H9 (cell line): ENCODE measurements at regions not wholly inside any gene's neighbourhood (a gene's known extent, or its start where the extent isn't known, plus 50 kb on each side); places are given as distances from the start of the nearest gene placed in this dataset.

Experiments
- DNase-seq: peaks from one replicate; pipeline ENCODE4 v3.0.0-alpha.2; 2017
- H2AFZ ChIP-seq: one replicate; pipeline ENCODE4 v1.6.1; 2013; ENCODE audit warnings: mild to moderate bottlenecking, low read length, control low read depth, moderate library complexity
- H2AK5ac ChIP-seq: 2 replicates; pipeline ENCODE4 v1.6.1; 2013; ENCODE audit warnings: low read length, control low read depth, mixed read lengths; ENCODE audit not compliant: insufficient read length
- H2BK120ac ChIP-seq: one replicate; pipeline ENCODE4 v1.6.1; 2013; ENCODE audit warnings: low read depth, mild to moderate bottlenecking, low read length, control low read depth, inconsistent platforms; ENCODE audit not compliant: poor library complexity, severe bottlenecking
- H2BK12ac ChIP-seq: 2 replicates; pipeline ENCODE4 v1.6.1; 2013; ENCODE audit warnings: low read length, control low read depth, mixed read lengths, low read depth; ENCODE audit not compliant: insufficient read length
- H2BK15ac ChIP-seq: 2 replicates; pipeline ENCODE4 v1.6.1; 2013; ENCODE audit warnings: low read depth, low read length, control low read depth
- H2BK20ac ChIP-seq: one replicate; pipeline ENCODE4 v1.6.1; 2013; ENCODE audit warnings: low read depth, mild to moderate bottlenecking, low read length, control low read depth, inconsistent platforms; ENCODE audit not compliant: poor library complexity, severe bottlenecking
- H2BK5ac ChIP-seq: 2 replicates; pipeline ENCODE4 v1.6.1; 2013; ENCODE audit warnings: low read length, control low read depth, mixed read lengths; ENCODE audit not compliant: insufficient read length
- H3K14ac ChIP-seq: 2 replicates; pipeline ENCODE4 v1.6.1; 2013; ENCODE audit warnings: low read length, control low read depth; ENCODE audit not compliant: insufficient read depth
- H3K18ac ChIP-seq: 2 replicates; pipeline ENCODE4 v1.6.1; 2013; ENCODE audit warnings: low read depth, mild to moderate bottlenecking, mixed read lengths, low read length, control low read depth; ENCODE audit not compliant: insufficient read length
- H3K23ac ChIP-seq: 2 replicates; pipeline ENCODE4 v1.6.1; 2013; ENCODE audit warnings: low read length, control low read depth, mixed read lengths, low read depth; ENCODE audit not compliant: insufficient read length
- H3K23me2 ChIP-seq: 2 replicates; pipeline ENCODE4 v1.6.1; 2013; ENCODE audit warnings: low read depth, mild to moderate bottlenecking, mixed read lengths, low read length, control low read depth; ENCODE audit not compliant: insufficient read length, poor library complexity, severe bottlenecking
- H3K27ac ChIP-seq: 2 replicates; pipeline ENCODE4 v1.5.1; 2013; ENCODE audit warnings: low read length, control low read depth, mixed read lengths, low read depth; ENCODE audit not compliant: insufficient read length
- H3K27me3 ChIP-seq: 2 replicates; pipeline ENCODE4 v1.6.1; 2013; ENCODE audit warnings: low read length, control low read depth, inconsistent platforms; ENCODE audit not compliant: insufficient read depth
- H3K4ac ChIP-seq: 2 replicates; pipeline ENCODE4 v1.6.1; 2013; ENCODE audit warnings: low read depth, mild to moderate bottlenecking, control low read depth, inconsistent platforms, low read length, moderate library complexity
- H3K4me1 ChIP-seq: 2 replicates; pipeline ENCODE4 v1.6.1; 2013; ENCODE audit warnings: low read length, control low read depth, inconsistent platforms; ENCODE audit not compliant: insufficient read depth
- H3K4me2 ChIP-seq: 2 replicates; pipeline ENCODE4 v1.6.1; 2013; ENCODE audit warnings: low read length, control low read depth, mixed read lengths; ENCODE audit not compliant: insufficient read length, insufficient read depth
- H3K56ac ChIP-seq: 2 replicates; pipeline ENCODE4 v1.6.1; 2013; ENCODE audit warnings: low read depth, mild to moderate bottlenecking, mixed read lengths, low read length, control low read depth; ENCODE audit not compliant: insufficient read length
- H3K79me1 ChIP-seq: 2 replicates; pipeline ENCODE4 v1.6.1; 2013; ENCODE audit warnings: low read depth, mild to moderate bottlenecking, moderate library complexity, low read length, control low read depth, inconsistent platforms; ENCODE audit not compliant: insufficient read depth, poor library complexity, severe bottlenecking
- H3K79me2 ChIP-seq: 2 replicates; pipeline ENCODE4 v1.6.1; 2013; ENCODE audit warnings: low read length, control low read depth, inconsistent platforms; ENCODE audit not compliant: insufficient read depth
- H3K9ac ChIP-seq: 2 replicates; pipeline ENCODE4 v1.6.1; 2013; ENCODE audit warnings: low read length, control low read depth, mixed read lengths; ENCODE audit not compliant: insufficient read length; ENCODE audit errors: extremely low read depth
- H3K9me3 ChIP-seq: one replicate; pipeline ENCODE4 v1.6.1; 2013; ENCODE audit warnings: low read depth, low read length, inconsistent platforms; ENCODE audit not compliant: control insufficient read depth
- H3T11ph ChIP-seq: one replicate; pipeline ENCODE4 v1.6.1; 2013; ENCODE audit warnings: mild to moderate bottlenecking, low read length, control low read depth, inconsistent platforms
- H4K20me1 ChIP-seq: one replicate; pipeline ENCODE4 v1.6.1; 2013; ENCODE audit not compliant: control insufficient read depth, insufficient read length, insufficient read depth
- H4K5ac ChIP-seq: 2 replicates; pipeline ENCODE4 v1.6.1; 2013; ENCODE audit warnings: low read depth, mild to moderate bottlenecking, mixed read lengths, low read length, control low read depth; ENCODE audit not compliant: insufficient read length
- H4K8ac ChIP-seq: replicated peaks from 2 replicates; pipeline ENCODE4 v1.6.1; 2013; ENCODE audit warnings: low read length, control low read depth, mixed read lengths, low read depth; ENCODE audit not compliant: insufficient read length
- H4K91ac ChIP-seq: 2 replicates; pipeline ENCODE4 v1.6.1; 2013; ENCODE audit warnings: low read depth, mild to moderate bottlenecking, moderate library complexity, mixed read lengths, low read length, control low read depth; ENCODE audit not compliant: insufficient read length
- H3K27ac Mint-ChIP-seq, 3 experiments: 2 replicates in 2 of 3; 3 replicates in 1 of 3; pipeline ENCODE4 v1.8.0; 2020 to 2021; ENCODE audit warnings: mixed read lengths in 3 of 3, mild to moderate bottlenecking in 1 of 3, moderate library complexity in 1 of 3
- H3K27me3 Mint-ChIP-seq: 2 replicates; pipeline ENCODE4 v1.8.0; 2021; ENCODE audit warnings: low read depth, mild to moderate bottlenecking, moderate library complexity, mixed read lengths
- H3K36me3 Mint-ChIP-seq, 3 experiments: 2 replicates in 2 of 3; 3 replicates in 1 of 3; pipeline ENCODE4 v1.8.0; 2020 to 2021; ENCODE audit warnings: low read depth in 3 of 3, mixed read lengths in 3 of 3; ENCODE audit not compliant: insufficient read depth in 1 of 3
- H3K4me1 Mint-ChIP-seq, 2 experiments: 2 replicates each; pipeline ENCODE4 v1.8.0; 2020; ENCODE audit warnings: mixed read lengths in 2 of 2
- H3K4me3 Mint-ChIP-seq, 2 experiments: 2 replicates in 1 of 2; 3 replicates in 1 of 2; pipeline ENCODE4 v1.8.0; 2020 to 2021; ENCODE audit warnings: mild to moderate bottlenecking in 2 of 2, mixed read lengths in 2 of 2, moderate library complexity in 1 of 2
- H3K9me3 Mint-ChIP-seq, 2 experiments: 2 replicates in 1 of 2; 3 replicates in 1 of 2; pipeline ENCODE4 v1.8.0; 2020; ENCODE audit warnings: mild to moderate bottlenecking in 2 of 2, mixed read lengths in 2 of 2, moderate library complexity in 1 of 2
- TF ChIP-seq, protein P1 (sequence below): fragments of 200-600 bp; sonication (generic); conservative IDR thresholded peaks from 3 replicates; pipeline ENCODE4 v1.8.0; 2021; ENCODE audit warnings: antibody characterized with exemption, mild to moderate bottlenecking

DNA sequence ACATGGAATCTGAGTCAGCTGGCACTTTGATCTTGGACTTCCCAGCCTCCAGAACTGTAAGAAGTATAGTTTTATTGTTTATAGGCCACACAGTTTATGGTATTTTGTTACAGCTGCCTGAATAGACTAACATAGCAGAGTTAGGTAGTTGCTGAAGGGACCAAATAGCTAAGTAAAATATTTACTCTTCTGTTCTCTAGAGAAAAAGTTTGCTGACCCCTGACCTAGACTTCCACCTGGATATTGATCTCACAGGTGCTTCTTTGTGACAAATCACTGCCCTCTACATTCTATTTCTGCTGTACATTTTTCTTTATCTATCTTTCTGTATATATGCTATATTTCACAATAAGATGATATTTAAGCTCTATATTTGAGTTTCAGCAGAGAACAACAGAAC lies 212.5 kb downstream of the CSNK2A3 start:
- H2AFZ ChIP-seq: no peak overlapping the region
- peaks cover 2% of the 10 kb centered on the region; the same call in 1 of the 2 replicates for H3K27me3 Mint-ChIP-seq
- TF ChIP-seq, protein P1, sequence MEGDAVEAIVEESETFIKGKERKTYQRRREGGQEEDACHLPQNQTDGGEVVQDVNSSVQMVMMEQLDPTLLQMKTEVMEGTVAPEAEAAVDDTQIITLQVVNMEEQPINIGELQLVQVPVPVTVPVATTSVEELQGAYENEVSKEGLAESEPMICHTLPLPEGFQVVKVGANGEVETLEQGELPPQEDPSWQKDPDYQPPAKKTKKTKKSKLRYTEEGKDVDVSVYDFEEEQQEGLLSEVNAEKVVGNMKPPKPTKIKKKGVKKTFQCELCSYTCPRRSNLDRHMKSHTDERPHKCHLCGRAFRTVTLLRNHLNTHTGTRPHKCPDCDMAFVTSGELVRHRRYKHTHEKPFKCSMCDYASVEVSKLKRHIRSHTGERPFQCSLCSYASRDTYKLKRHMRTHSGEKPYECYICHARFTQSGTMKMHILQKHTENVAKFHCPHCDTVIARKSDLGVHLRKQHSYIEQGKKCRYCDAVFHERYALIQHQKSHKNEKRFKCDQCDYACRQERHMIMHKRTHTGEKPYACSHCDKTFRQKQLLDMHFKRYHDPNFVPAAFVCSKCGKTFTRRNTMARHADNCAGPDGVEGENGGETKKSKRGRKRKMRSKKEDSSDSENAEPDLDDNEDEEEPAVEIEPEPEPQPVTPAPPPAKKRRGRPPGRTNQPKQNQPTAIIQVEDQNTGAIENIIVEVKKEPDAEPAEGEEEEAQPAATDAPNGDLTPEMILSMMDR: no peak
- no peak overlapping the region for H3K56ac ChIP-seq
- H3K4me1 ChIP-seq: no peaks in the 10 kb centered on the region
- no peak overlapping the region for H3T11ph ChIP-seq
- H2AK5ac ChIP-seq: no peak overlapping the region
- H2BK120ac ChIP-seq: no peak overlapping the region
- H4K8ac ChIP-seq: no peak overlapping the region
- H3K4me3 Mint-ChIP-seq: no peak overlapping the region
- H3K27me3 ChIP-seq: no peaks in the 10 kb centered on the region
- no peak overlapping the region for H3K4me2 ChIP-seq
- no peak for DNase-seq
- no peak overlapping the region for H3K23ac ChIP-seq
- H3K23me2 ChIP-seq: no peaks in the 10 kb centered on the region
- no peaks in the 10 kb centered on the region for H3K79me1 ChIP-seq
- H4K91ac ChIP-seq: no peak overlapping the region
- peaks cover 4 to 6% of the 10 kb centered on the region in 2 experiments; a peak in 3 of 4 replicates for H3K4me1 Mint-ChIP-seq
- no peak overlapping the region for H3K14ac ChIP-seq
- H4K20me1 ChIP-seq: no peaks in the 10 kb centered on the region
- H3K18ac ChIP-seq: no peak overlapping the region
- no peak overlapping the region for H3K27ac Mint-ChIP-seq
- H2BK5ac ChIP-seq: no peak overlapping the region
- no peak overlapping the region for H3K27ac ChIP-seq
- no peaks in the 10 kb centered on the region for H3K9me3 ChIP-seq
- no peak overlapping the region for H3K4ac ChIP-seq
- no peak overlapping the region for H2BK20ac ChIP-seq
- no peak overlapping the region for H2BK15ac ChIP-seq
- no peak overlapping the region for H4K5ac ChIP-seq
- no peaks in the 10 kb centered on the region for H3K36me3 Mint-ChIP-seq
- no peak overlapping the region for H3K9ac ChIP-seq
- H2BK12ac ChIP-seq: no peak overlapping the region
- H3K79me2 ChIP-seq: no peaks in the 10 kb centered on the region
- no peaks in the 10 kb centered on the region for H3K9me3 Mint-ChIP-seq
